ENCODE measurements at regions not wholly inside any gene's neighbourhood (a gene's known extent, or its start where the extent isn't known, plus 50 kb on each side); places are given as distances from the start of the nearest gene placed in this dataset.

- WGBS (ENCODE audit: low lambda C conversion rate) = 39% methylated on average over 1 of the region's 1 CpG
- CTCF ChIA-PET = interaction anchor here (0.5 kb wide), 1 partner anchor 341 kb away, joined by 4 read pairs; no protein-coding TSS in a partner anchor
Measured at GRCh38 chr9:25939126-25939525, 260.9 kb upstream of the TUSC1 start.

GRCh38 chr9:25936031-25936430 is 257.8 kb upstream of the TUSC1 start:
- DNase-seq = no peak
- ChIA-PET CTCF (no interaction called here), POLR2A (no interaction called here)
- no peaks in the 10 kb centered on the region for H3K79me2 ChIP-seq (ENCODE audit: insufficient read depth)
- H4K20me1 ChIP-seq (ENCODE audit: insufficient read depth) = no peaks in the 10 kb centered on the region
- H3K4me1 ChIP-seq (ENCODE audit: control insufficient read depth in 1 of 2, insufficient read depth in 2 of 2, low read depth in 1 of 2, low read length in 1 of 2) = no peaks in the 10 kb centered on the region; a peak in 1 of 4 replicates
- H2AFZ ChIP-seq (ENCODE audit: low read depth) = no peak overlapping the region
- no peak overlapping the region for H3K9ac ChIP-seq
- no peak overlapping the region for H3K4me3 ChIP-seq (ENCODE audit: low read depth in 2 of 2, low read length in 1 of 2)
- H3K27ac ChIP-seq (ENCODE audit: low read depth in 2 of 2, low read length in 1 of 2) = no peak overlapping the region
- no peaks in the 10 kb centered on the region for H3K9me3 ChIP-seq
- 37% methylated on average over 1 of the region's 1 CpG for WGBS (ENCODE audit: low lambda C conversion rate)
- no peaks in the 10 kb centered on the region for H3K27me3 ChIP-seq (ENCODE audit: insufficient read depth)
- no peak overlapping the region for H3K4me2 ChIP-seq
- H3K9me2 ChIP-seq = no peaks in the 10 kb centered on the region
- no peaks in the 10 kb centered on the region for H3F3A ChIP-seq (replicated peaks; ENCODE audit: insufficient read depth)
- no peaks in the 10 kb centered on the region for H3K36me3 ChIP-seq (replicated peaks in 1 of 2; ENCODE audit: control insufficient read depth in 1 of 2, insufficient read depth in 2 of 2, low read length in 1 of 2)
- TF ChIP-seq TAF1 (IDR thresholded peaks at IDR 0.05; ENCODE audit: borderline replicate concordance, low read depth, low read length) (no peak), USF2 (IDR thresholded peaks at IDR 0.05; ENCODE audit: borderline replicate concordance, low read depth, low read length) (no peak), ELF1 (IDR thresholded peaks at IDR 0.05) (no peak), RCOR1 (IDR thresholded peaks at IDR 0.05; ENCODE audit: low read length) (no peak), POLR2AphosphoS5 (IDR thresholded peaks at IDR 0.05; ENCODE audit: low read depth, low read length) (no peak), SIN3A (IDR thresholded peaks at IDR 0.05; ENCODE audit: borderline replicate concordance, low read depth, low read length) (no peak)
- TF ChIP-seq, protein P1, sequence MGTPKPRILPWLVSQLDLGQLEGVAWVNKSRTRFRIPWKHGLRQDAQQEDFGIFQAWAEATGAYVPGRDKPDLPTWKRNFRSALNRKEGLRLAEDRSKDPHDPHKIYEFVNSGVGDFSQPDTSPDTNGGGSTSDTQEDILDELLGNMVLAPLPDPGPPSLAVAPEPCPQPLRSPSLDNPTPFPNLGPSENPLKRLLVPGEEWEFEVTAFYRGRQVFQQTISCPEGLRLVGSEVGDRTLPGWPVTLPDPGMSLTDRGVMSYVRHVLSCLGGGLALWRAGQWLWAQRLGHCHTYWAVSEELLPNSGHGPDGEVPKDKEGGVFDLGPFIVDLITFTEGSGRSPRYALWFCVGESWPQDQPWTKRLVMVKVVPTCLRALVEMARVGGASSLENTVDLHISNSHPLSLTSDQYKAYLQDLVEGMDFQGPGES (IDR thresholded peaks at IDR 0.05; ENCODE audit: low read depth, low read length) = no peak
- TF ChIP-seq, protein P2, sequence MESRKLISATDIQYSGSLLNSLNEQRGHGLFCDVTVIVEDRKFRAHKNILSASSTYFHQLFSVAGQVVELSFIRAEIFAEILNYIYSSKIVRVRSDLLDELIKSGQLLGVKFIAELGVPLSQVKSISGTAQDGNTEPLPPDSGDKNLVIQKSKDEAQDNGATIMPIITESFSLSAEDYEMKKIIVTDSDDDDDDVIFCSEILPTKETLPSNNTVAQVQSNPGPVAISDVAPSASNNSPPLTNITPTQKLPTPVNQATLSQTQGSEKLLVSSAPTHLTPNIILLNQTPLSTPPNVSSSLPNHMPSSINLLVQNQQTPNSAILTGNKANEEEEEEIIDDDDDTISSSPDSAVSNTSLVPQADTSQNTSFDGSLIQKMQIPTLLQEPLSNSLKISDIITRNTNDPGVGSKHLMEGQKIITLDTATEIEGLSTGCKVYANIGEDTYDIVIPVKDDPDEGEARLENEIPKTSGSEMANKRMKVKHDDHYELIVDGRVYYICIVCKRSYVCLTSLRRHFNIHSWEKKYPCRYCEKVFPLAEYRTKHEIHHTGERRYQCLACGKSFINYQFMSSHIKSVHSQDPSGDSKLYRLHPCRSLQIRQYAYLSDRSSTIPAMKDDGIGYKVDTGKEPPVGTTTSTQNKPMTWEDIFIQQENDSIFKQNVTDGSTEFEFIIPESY (IDR thresholded peaks at IDR 0.05; ENCODE audit: borderline replicate concordance, low read depth) = no peak
- TF ChIP-seq, protein P3, sequence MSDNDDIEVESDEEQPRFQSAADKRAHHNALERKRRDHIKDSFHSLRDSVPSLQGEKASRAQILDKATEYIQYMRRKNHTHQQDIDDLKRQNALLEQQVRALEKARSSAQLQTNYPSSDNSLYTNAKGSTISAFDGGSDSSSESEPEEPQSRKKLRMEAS (IDR thresholded peaks at IDR 0.05; ENCODE audit: low read depth) = no peak

More at GRCh38 chr9:25939126-25939525, 260.9 kb upstream of the TUSC1 start:
- no peaks in the 10 kb centered on the region for H3K36me3 ChIP-seq (replicated peaks in 1 of 2; ENCODE audit: control insufficient read depth in 1 of 2, insufficient read depth in 2 of 2, low read length in 1 of 2)
- no peak overlapping the region for H3K4me3 ChIP-seq (ENCODE audit: low read depth in 2 of 2, low read length in 1 of 2)
- H4K20me1 ChIP-seq (ENCODE audit: insufficient read depth) = no peaks in the 10 kb centered on the region
- H3K27me3 ChIP-seq (ENCODE audit: insufficient read depth) = no peaks in the 10 kb centered on the region
- H3K79me2 ChIP-seq (ENCODE audit: insufficient read depth) = no peaks in the 10 kb centered on the region
- no peaks in the 10 kb centered on the region; a peak in 1 of 4 replicates for H3K4me1 ChIP-seq (ENCODE audit: control insufficient read depth in 1 of 2, insufficient read depth in 2 of 2, low read depth in 1 of 2, low read length in 1 of 2)
- no peak overlapping the region for H3K9ac ChIP-seq
- H3K9me3 ChIP-seq = no peaks in the 10 kb centered on the region
- H3F3A ChIP-seq (replicated peaks; ENCODE audit: insufficient read depth) = no peaks in the 10 kb centered on the region
- DNase-seq = no peak
- H3K27ac ChIP-seq (ENCODE audit: low read depth in 2 of 2, low read length in 1 of 2) = no peak overlapping the region
- TF ChIP-seq EZH2phosphoT487 (IDR thresholded peaks at IDR 0.05; ENCODE audit: borderline replicate concordance, low read depth) (no peak), ELF1 (IDR thresholded peaks at IDR 0.05) (no peak), RFX5 (IDR thresholded peaks at IDR 0.05; ENCODE audit: low read length) (no peak), CHD2 (IDR thresholded peaks at IDR 0.05; ENCODE audit: low read length, partially characterized antibody) (no peak), GABPA (IDR thresholded peaks at IDR 0.05; ENCODE audit: low read depth) (no peak), MEF2A (IDR thresholded peaks at IDR 0.05; ENCODE audit: borderline replicate concordance, low read depth) (no peak), CTCF (IDR thresholded peaks at IDR 0.05) (no peak), GATA2 (CRISPR knock-in tag; IDR thresholded peaks at IDR 0.05) (no peak)
- TF ChIP-seq, protein P1 (IDR thresholded peaks at IDR 0.05; ENCODE audit: low read depth, low read length) = no peak
- TF ChIP-seq, protein P3 (IDR thresholded peaks at IDR 0.05; ENCODE audit: low read depth) = no peak
- POLR2A ChIA-PET = no interaction called here
- no peaks in the 10 kb centered on the region for H3K9me2 ChIP-seq
- no peak overlapping the region for H2AFZ ChIP-seq (ENCODE audit: low read depth)
- H3K4me2 ChIP-seq = no peak overlapping the region

Data from SK-N-SH (cell line).